NCI-H774 (cell line): ENCODE measurements at regions not wholly inside any gene's neighbourhood (a gene's known extent, or its start where the extent isn't known, plus 50 kb on each side); places are given as distances from the start of the nearest gene placed in this dataset.

Experiments
- DNase-seq: peaks from one replicate; lab custom pipeline; 2025; lab: John Stamatoyannopoulos, UW

GRCh38 chr3:41103200-41103599 is 96.1 kb upstream of the CTNNB1 start:
- DNase-seq, result no peak

- no peak for DNase-seq
Observed at GRCh38 chr3:41104147-41104546, 95.2 kb upstream of the CTNNB1 start.

GRCh38 chr3:41106691-41107090 is 92.6 kb upstream of the CTNNB1 start:
- DNase-seq, result no peak

GRCh38 chr3:41111011-41111410 is 88.3 kb upstream of the CTNNB1 start:
- no peak for DNase-seq

GRCh38 chr3:41112466-41112865 is 86.8 kb upstream of the CTNNB1 start:
- DNase-seq, result no peak

GRCh38 chr3:41115069-41115468 is 84.2 kb upstream of the CTNNB1 start:
- DNase-seq, result no peak

GRCh38 chr3:41116851-41117250 is 82.5 kb upstream of the CTNNB1 start:
- DNase-seq, result no peak

- no peak for DNase-seq
Observed at GRCh38 chr3:41117398-41117870, 81.9 kb upstream of the CTNNB1 start.

GRCh38 chr3:41118461-41119390 is 80.6 kb upstream of the CTNNB1 start:
- DNase-seq, result no peak

- no peak for DNase-seq
Observed at GRCh38 chr3:41120460-41120859, 78.8 kb upstream of the CTNNB1 start.

GRCh38 chr3:41125258-41125657 is 74.0 kb upstream of the CTNNB1 start:
- DNase-seq, result no peak

GRCh38 chr3:41126472-41126871 is 72.8 kb upstream of the CTNNB1 start:
- DNase-seq, result no peak

GRCh38 chr3:41126961-41127360 is 72.3 kb upstream of the CTNNB1 start:
- DNase-seq, result no peak

GRCh38 chr3:41127414-41127813 is 71.9 kb upstream of the CTNNB1 start:
- no peak for DNase-seq

- no peak for DNase-seq
Observed at GRCh38 chr3:41129731-41130130, 69.6 kb upstream of the CTNNB1 start.

- no peak for DNase-seq
Observed at GRCh38 chr3:41131224-41131623, 68.1 kb upstream of the CTNNB1 start.

GRCh38 chr3:41137686-41138111 is 61.6 kb upstream of the CTNNB1 start:
- no peak for DNase-seq

- no peak for DNase-seq
Observed at GRCh38 chr3:41138146-41138545, 61.2 kb upstream of the CTNNB1 start.

- no peak for DNase-seq
Observed at GRCh38 chr3:41138601-41139000, 60.7 kb upstream of the CTNNB1 start.

- no peak for DNase-seq
Observed at GRCh38 chr3:41140242-41140641, 59.1 kb upstream of the CTNNB1 start.

- no peak for DNase-seq
Observed at GRCh38 chr3:41141433-41142167, 57.7 kb upstream of the CTNNB1 start.

GRCh38 chr3:41143421-41144031 is 55.8 kb upstream of the CTNNB1 start:
- no peak for DNase-seq

GRCh38 chr3:41144631-41145030 is 54.7 kb upstream of the CTNNB1 start:
- DNase-seq, result no peak
